H9 (cell line): ENCODE measurements at regions not wholly inside any gene's neighbourhood (a gene's known extent, or its start where the extent isn't known, plus 50 kb on each side); places are given as distances from the start of the nearest gene placed in this dataset.

Experiments
- DNase-seq: peaks from one replicate; pipeline ENCODE4 v3.0.0-alpha.2; 2017
- H2AFZ ChIP-seq: one replicate; pipeline ENCODE4 v1.6.1; 2013; ENCODE audit warnings: mild to moderate bottlenecking, low read length, control low read depth, moderate library complexity
- H2AK5ac ChIP-seq: 2 replicates; pipeline ENCODE4 v1.6.1; 2013; ENCODE audit warnings: low read length, control low read depth, mixed read lengths; ENCODE audit not compliant: insufficient read length
- H2BK120ac ChIP-seq: one replicate; pipeline ENCODE4 v1.6.1; 2013; ENCODE audit warnings: low read depth, mild to moderate bottlenecking, low read length, control low read depth, inconsistent platforms; ENCODE audit not compliant: poor library complexity, severe bottlenecking
- H2BK12ac ChIP-seq: 2 replicates; pipeline ENCODE4 v1.6.1; 2013; ENCODE audit warnings: low read length, control low read depth, mixed read lengths, low read depth; ENCODE audit not compliant: insufficient read length
- H2BK15ac ChIP-seq: 2 replicates; pipeline ENCODE4 v1.6.1; 2013; ENCODE audit warnings: low read depth, low read length, control low read depth
- H2BK20ac ChIP-seq: one replicate; pipeline ENCODE4 v1.6.1; 2013; ENCODE audit warnings: low read depth, mild to moderate bottlenecking, low read length, control low read depth, inconsistent platforms; ENCODE audit not compliant: poor library complexity, severe bottlenecking
- H2BK5ac ChIP-seq: 2 replicates; pipeline ENCODE4 v1.6.1; 2013; ENCODE audit warnings: low read length, control low read depth, mixed read lengths; ENCODE audit not compliant: insufficient read length
- H3K14ac ChIP-seq: 2 replicates; pipeline ENCODE4 v1.6.1; 2013; ENCODE audit warnings: low read length, control low read depth; ENCODE audit not compliant: insufficient read depth
- H3K18ac ChIP-seq: 2 replicates; pipeline ENCODE4 v1.6.1; 2013; ENCODE audit warnings: low read depth, mild to moderate bottlenecking, mixed read lengths, low read length, control low read depth; ENCODE audit not compliant: insufficient read length
- H3K23ac ChIP-seq: 2 replicates; pipeline ENCODE4 v1.6.1; 2013; ENCODE audit warnings: low read length, control low read depth, mixed read lengths, low read depth; ENCODE audit not compliant: insufficient read length
- H3K23me2 ChIP-seq: 2 replicates; pipeline ENCODE4 v1.6.1; 2013; ENCODE audit warnings: low read depth, mild to moderate bottlenecking, mixed read lengths, low read length, control low read depth; ENCODE audit not compliant: insufficient read length, poor library complexity, severe bottlenecking
- H3K27ac ChIP-seq: 2 replicates; pipeline ENCODE4 v1.5.1; 2013; ENCODE audit warnings: low read length, control low read depth, mixed read lengths, low read depth; ENCODE audit not compliant: insufficient read length
- H3K27me3 ChIP-seq: 2 replicates; pipeline ENCODE4 v1.6.1; 2013; ENCODE audit warnings: low read length, control low read depth, inconsistent platforms; ENCODE audit not compliant: insufficient read depth
- H3K4ac ChIP-seq: 2 replicates; pipeline ENCODE4 v1.6.1; 2013; ENCODE audit warnings: low read depth, mild to moderate bottlenecking, control low read depth, inconsistent platforms, low read length, moderate library complexity
- H3K4me1 ChIP-seq: 2 replicates; pipeline ENCODE4 v1.6.1; 2013; ENCODE audit warnings: low read length, control low read depth, inconsistent platforms; ENCODE audit not compliant: insufficient read depth
- H3K4me2 ChIP-seq: 2 replicates; pipeline ENCODE4 v1.6.1; 2013; ENCODE audit warnings: low read length, control low read depth, mixed read lengths; ENCODE audit not compliant: insufficient read length, insufficient read depth
- H3K56ac ChIP-seq: 2 replicates; pipeline ENCODE4 v1.6.1; 2013; ENCODE audit warnings: low read depth, mild to moderate bottlenecking, mixed read lengths, low read length, control low read depth; ENCODE audit not compliant: insufficient read length
- H3K79me1 ChIP-seq: 2 replicates; pipeline ENCODE4 v1.6.1; 2013; ENCODE audit warnings: low read depth, mild to moderate bottlenecking, moderate library complexity, low read length, control low read depth, inconsistent platforms; ENCODE audit not compliant: insufficient read depth, poor library complexity, severe bottlenecking
- H3K79me2 ChIP-seq: 2 replicates; pipeline ENCODE4 v1.6.1; 2013; ENCODE audit warnings: low read length, control low read depth, inconsistent platforms; ENCODE audit not compliant: insufficient read depth
- H3K9ac ChIP-seq: 2 replicates; pipeline ENCODE4 v1.6.1; 2013; ENCODE audit warnings: low read length, control low read depth, mixed read lengths; ENCODE audit not compliant: insufficient read length; ENCODE audit errors: extremely low read depth
- H3K9me3 ChIP-seq: one replicate; pipeline ENCODE4 v1.6.1; 2013; ENCODE audit warnings: low read depth, low read length, inconsistent platforms; ENCODE audit not compliant: control insufficient read depth
- H3T11ph ChIP-seq: one replicate; pipeline ENCODE4 v1.6.1; 2013; ENCODE audit warnings: mild to moderate bottlenecking, low read length, control low read depth, inconsistent platforms
- H4K20me1 ChIP-seq: one replicate; pipeline ENCODE4 v1.6.1; 2013; ENCODE audit not compliant: control insufficient read depth, insufficient read length, insufficient read depth
- H4K5ac ChIP-seq: 2 replicates; pipeline ENCODE4 v1.6.1; 2013; ENCODE audit warnings: low read depth, mild to moderate bottlenecking, mixed read lengths, low read length, control low read depth; ENCODE audit not compliant: insufficient read length
- H4K8ac ChIP-seq: replicated peaks from 2 replicates; pipeline ENCODE4 v1.6.1; 2013; ENCODE audit warnings: low read length, control low read depth, mixed read lengths, low read depth; ENCODE audit not compliant: insufficient read length
- H4K91ac ChIP-seq: 2 replicates; pipeline ENCODE4 v1.6.1; 2013; ENCODE audit warnings: low read depth, mild to moderate bottlenecking, moderate library complexity, mixed read lengths, low read length, control low read depth; ENCODE audit not compliant: insufficient read length
- H3K27ac Mint-ChIP-seq, 3 experiments: 2 replicates in 2 of 3; 3 replicates in 1 of 3; pipeline ENCODE4 v1.8.0; 2020 to 2021; ENCODE audit warnings: mixed read lengths in 3 of 3, mild to moderate bottlenecking in 1 of 3, moderate library complexity in 1 of 3
- H3K27me3 Mint-ChIP-seq: 2 replicates; pipeline ENCODE4 v1.8.0; 2021; ENCODE audit warnings: low read depth, mild to moderate bottlenecking, moderate library complexity, mixed read lengths
- H3K36me3 Mint-ChIP-seq, 3 experiments: 2 replicates in 2 of 3; 3 replicates in 1 of 3; pipeline ENCODE4 v1.8.0; 2020 to 2021; ENCODE audit warnings: low read depth in 3 of 3, mixed read lengths in 3 of 3; ENCODE audit not compliant: insufficient read depth in 1 of 3
- H3K4me1 Mint-ChIP-seq, 2 experiments: 2 replicates each; pipeline ENCODE4 v1.8.0; 2020; ENCODE audit warnings: mixed read lengths in 2 of 2
- H3K4me3 Mint-ChIP-seq, 2 experiments: 2 replicates in 1 of 2; 3 replicates in 1 of 2; pipeline ENCODE4 v1.8.0; 2020 to 2021; ENCODE audit warnings: mild to moderate bottlenecking in 2 of 2, mixed read lengths in 2 of 2, moderate library complexity in 1 of 2
- H3K9me3 Mint-ChIP-seq, 2 experiments: 2 replicates in 1 of 2; 3 replicates in 1 of 2; pipeline ENCODE4 v1.8.0; 2020; ENCODE audit warnings: mild to moderate bottlenecking in 2 of 2, mixed read lengths in 2 of 2, moderate library complexity in 1 of 2
- CTCF ChIP-seq: fragments of 200-600 bp; sonication (generic); conservative IDR thresholded peaks from 3 replicates; pipeline ENCODE4 v1.8.0; 2021; ENCODE audit warnings: antibody characterized with exemption, mild to moderate bottlenecking
- WGBS: extraction: QIAGEN DNeasy Blood & Tissue Kit; methylation state at CpG from one replicate; pipeline ENCODE4 v1.1.7; 2013; ENCODE audit warnings: missing lambda C conversion rate, low lambda C conversion rate, mixed read lengths; ENCODE audit not compliant: insufficient read length; ENCODE audit errors: extremely low coverage; 5-methylcytosine and 5-hydroxymethylcytosine counted together

DNA sequence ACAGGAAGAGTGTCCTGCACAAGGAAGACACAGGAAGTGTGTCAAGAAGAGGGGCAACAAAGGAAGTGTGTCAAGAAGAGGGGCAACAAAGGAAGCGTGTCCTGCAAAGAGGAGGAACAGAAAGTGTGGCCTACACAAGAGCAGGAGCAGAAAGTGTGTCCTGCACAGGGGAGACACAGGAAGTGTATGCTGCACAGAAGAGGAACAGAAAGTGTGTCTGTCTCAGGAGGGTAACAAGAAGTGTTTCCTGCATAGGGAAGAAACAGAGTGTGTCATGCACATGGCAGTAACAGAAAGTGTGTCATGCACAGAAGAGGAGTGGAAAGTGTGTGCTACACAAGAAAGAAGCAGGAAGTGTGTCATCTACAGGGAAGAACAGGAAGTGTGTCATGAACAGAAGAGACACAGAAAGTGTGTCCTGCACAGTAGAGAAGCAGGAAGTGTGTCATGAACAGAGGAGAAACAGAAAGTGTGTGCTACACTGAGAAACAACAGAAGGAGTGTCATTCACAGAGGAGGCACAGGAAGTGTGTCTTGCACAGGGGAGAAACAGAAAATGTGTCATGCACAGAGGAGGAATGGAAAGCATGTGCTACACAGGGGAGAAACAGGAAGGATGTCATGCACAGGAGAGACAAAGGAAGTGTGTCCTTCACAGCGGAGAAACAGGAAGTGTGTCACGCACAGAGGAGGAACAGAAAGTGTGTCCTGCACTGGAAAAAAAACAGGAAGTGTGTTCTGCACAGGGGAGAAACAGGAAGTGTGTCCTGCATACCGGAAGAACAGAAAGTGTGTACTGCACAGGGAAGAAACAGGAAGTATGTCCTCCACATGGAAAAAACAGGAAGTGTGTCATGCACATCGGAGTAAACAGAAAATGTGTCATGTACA lies 526.4 kb upstream of the PRKX start:
- Histone ChIP-seq H3K9me3 (peaks cover 5% of the 10 kb centered on the region), H2AFZ (no peak overlapping the region), H4K20me1 (no peaks in the 10 kb centered on the region), H3K18ac (no peak overlapping the region), H4K91ac (no peak overlapping the region), H3K79me1 (no peaks in the 10 kb centered on the region), H3K56ac (no peak overlapping the region), H3K27me3 (no peaks in the 10 kb centered on the region), H3K4me1 (no peaks in the 10 kb centered on the region), H2BK5ac (no peak overlapping the region), H4K8ac (no peak overlapping the region), H2BK120ac (no peak overlapping the region), H3K9ac (no peak overlapping the region), H3K27ac (no peak overlapping the region), H3K14ac (no peak overlapping the region), H3K23ac (no peak overlapping the region), H2BK12ac (no peak overlapping the region), H2AK5ac (no peak overlapping the region), H3K79me2 (no peaks in the 10 kb centered on the region), H3T11ph (no peak overlapping the region), H3K4ac (no peak overlapping the region), H2BK15ac (no peak overlapping the region), H3K23me2 (no peaks in the 10 kb centered on the region), H2BK20ac (no peak overlapping the region), H3K4me2 (no peak overlapping the region), H4K5ac (no peak overlapping the region)
- TF ChIP-seq CTCF = no peak
- Mint-ChIP-seq H3K27ac (no peak overlapping the region), H3K36me3 (peaks cover 1 to 4% (median 2%) of the 10 kb centered on the region in 3 experiments; a peak in 1 of 7 replicates), H3K9me3 (peaks cover 4 to 6% of the 10 kb centered on the region in 2 experiments; a peak in 3 of 5 replicates), H3K4me1 (no peaks in the 10 kb centered on the region), H3K4me3 (no peak overlapping the region), H3K27me3 (no peaks in the 10 kb centered on the region)
- no peak for DNase-seq
- no CpG with 5 or more reads among the region's 5 CpGs for WGBS
